ENCODE measurements at regions not wholly inside any gene's neighbourhood (a gene's known extent, or its start where the extent isn't known, plus 50 kb on each side); places are given as distances from the start of the nearest gene placed in this dataset.
A peak's percentile ranks its signal among the peaks of the same experiment; 100 is the strongest.

GRCh38 chr16:13756411-13757140 is 163.4 kb upstream of the ERCC4 start:
- no peak for DNase-seq

- no peak for DNase-seq
Measured at GRCh38 chr16:13766334-13766733, 153.6 kb upstream of the ERCC4 start.

GRCh38 chr16:13767215-13767614 is 152.7 kb upstream of the ERCC4 start:
- peak; percentile 32 for DNase-seq

- DNase-seq, result no peak
Measured at GRCh38 chr16:13768471-13768870, 151.5 kb upstream of the ERCC4 start.

- DNase-seq, result no peak
Measured at GRCh38 chr16:13770436-13770835, 149.5 kb upstream of the ERCC4 start.

GRCh38 chr16:13772782-13773181 is 147.2 kb upstream of the ERCC4 start:
- no peak for DNase-seq

GRCh38 chr16:13779676-13780075 is 140.3 kb upstream of the ERCC4 start:
- DNase-seq, result no peak

GRCh38 chr16:13780406-13781168 is 139.4 kb upstream of the ERCC4 start:
- DNase-seq, result no peak

- no peak for DNase-seq
Measured at GRCh38 chr16:13781169-13781564, 138.8 kb upstream of the ERCC4 start.

- no peak for DNase-seq
Measured at GRCh38 chr16:13781575-13782338, 138.2 kb upstream of the ERCC4 start.

- no peak for DNase-seq
Measured at GRCh38 chr16:13791095-13791494, 128.9 kb upstream of the ERCC4 start.

GRCh38 chr16:13793841-13794409 is 126.0 kb upstream of the ERCC4 start:
- no peak for DNase-seq

GRCh38 chr16:13795131-13795530 is 124.8 kb upstream of the ERCC4 start:
- DNase-seq, result no peak

GRCh38 chr16:13797718-13798117 is 122.2 kb upstream of the ERCC4 start:
- DNase-seq, result no peak

- no peak for DNase-seq
Measured at GRCh38 chr16:13798211-13798610, 121.7 kb upstream of the ERCC4 start.

- no peak for DNase-seq
Measured at GRCh38 chr16:13803974-13804373, 116.0 kb upstream of the ERCC4 start.

- no peak for DNase-seq
Measured at GRCh38 chr16:13805951-13806350, 114.0 kb upstream of the ERCC4 start.

GRCh38 chr16:13806671-13807070 is 113.3 kb upstream of the ERCC4 start:
- no peak for DNase-seq

- no peak for DNase-seq
Measured at GRCh38 chr16:13808102-13808501, 111.9 kb upstream of the ERCC4 start.

- no peak for DNase-seq
Measured at GRCh38 chr16:13809765-13810164, 110.2 kb upstream of the ERCC4 start.

- DNase-seq, result no peak
Measured at GRCh38 chr16:13811834-13812233, 108.1 kb upstream of the ERCC4 start.

GRCh38 chr16:13816701-13817100 is 103.3 kb upstream of the ERCC4 start:
- DNase-seq, result no peak

GRCh38 chr16:13823501-13823900 is 96.5 kb upstream of the ERCC4 start:
- DNase-seq, result no peak
